GM12878 (cell line): ENCODE measurements at regions not wholly inside any gene's neighbourhood (a gene's known extent, or its start where the extent isn't known, plus 50 kb on each side); places are given as distances from the start of the nearest gene placed in this dataset.

Source experiments
- ATAC-seq: fragments of 200-7000 bp; cut with Tn5 transposase; 3 replicates; pipeline ENCODE4 v1.9.1; 2020; ENCODE audit warnings: mild to moderate bottlenecking, moderate library complexity
- BruUV-seq: library from RNA; stranded (reverse); fragments of 400-500 nt; replicated peaks from 2 replicates; lab custom pipeline; 2021; lab: Mats Ljungman, UMichigan
- CTCF ChIA-PET: fragments of 300-600 bp; sonication (Branson Sonifier 250); formaldehyde crosslinking; extraction: SDS; loops from one replicate; lab custom pipeline; 2021; ENCODE audit warnings: inconsistent platforms; lab: Yijun Ruan, JAX
- POLR2A ChIA-PET: fragments of 350-600 bp; formaldehyde crosslinking; extraction: SDS; loops from one replicate; lab custom pipeline; 2021; ENCODE audit warnings: inconsistent platforms; lab: Charles Lee
- RAD21 ChIA-PET: fragments of 300-600 bp; sonication (Branson Sonifier 250); formaldehyde crosslinking; loops from one replicate; lab custom pipeline; 2023; ENCODE audit warnings: antibody characterized with exemption; ENCODE audit not compliant: unreplicated experiment; lab: Charles Lee
- SMC1A ChIA-PET: fragments of 300-600 bp; sonication (Branson Sonifier 250); formaldehyde crosslinking; loops from one replicate; lab custom pipeline; 2023; ENCODE audit not compliant: unreplicated experiment, uncharacterized antibody; lab: Charles Lee
- DNase-seq: peaks from one replicate; pipeline ENCODE4 v3.0.0-alpha.2; 2011; ENCODE audit warnings: low read depth, low spot score
- FAIRE-seq: peaks from 3 replicates; lab custom pipeline; 2011; peaks lifted over from hg19 to GRCh38; lab: Jason Lieb, UNC
- H2AFZ ChIP-seq: 2 replicates; pipeline ENCODE4 v1.6.0; 2011; ENCODE audit warnings: low read depth, low read length, control low read depth; ENCODE audit not compliant: control insufficient read depth
- H3K27ac ChIP-seq: 2 replicates; pipeline ENCODE4 v1.5.1; 2011; ENCODE audit warnings: control low read depth; ENCODE audit not compliant: control insufficient read depth, insufficient read depth
- H3K27me3 ChIP-seq, 2 experiments: replicated peaks in 1 of 2; 2 replicates each; pipeline versions ENCODE4 v1.6.0 to v1.6.1; 2011; ENCODE audit warnings: low read length in 1 of 2; ENCODE audit not compliant: control insufficient read depth in 2 of 2, insufficient read depth in 2 of 2
- H3K36me3 ChIP-seq, 2 experiments: 2 replicates each; pipeline ENCODE4 v1.5.1; 2011; ENCODE audit warnings: low read length in 1 of 2; ENCODE audit not compliant: control insufficient read depth in 2 of 2, insufficient read depth in 2 of 2
- H3K4me1 ChIP-seq: 2 replicates; pipeline ENCODE4 v1.6.1; 2011; ENCODE audit warnings: mild to moderate bottlenecking, low read length, moderate library complexity, mixed read lengths; ENCODE audit not compliant: control insufficient read depth, insufficient read depth
- H3K4me2 ChIP-seq: 2 replicates; pipeline ENCODE4 v1.6.0; 2011; ENCODE audit warnings: control low read depth; ENCODE audit not compliant: control insufficient read depth, insufficient read depth
- H3K4me3 ChIP-seq: fragments of 200-600 bp; sonication (generic); 2 replicates; pipeline ENCODE4 v1.5.1; 2016
- H3K79me2 ChIP-seq: 2 replicates; pipeline ENCODE4 v1.6.0; 2011; ENCODE audit warnings: low read length; ENCODE audit not compliant: control insufficient read depth, insufficient read depth
- H3K9ac ChIP-seq: 2 replicates; pipeline ENCODE4 v1.8.0; 2011; ENCODE audit warnings: low read length, control low read depth, mixed read lengths; ENCODE audit not compliant: control insufficient read depth, insufficient read depth
- H3K9me3 ChIP-seq: replicated peaks from 3 replicates; pipeline ENCODE4 v1.5.1; 2011; ENCODE audit warnings: mild to moderate bottlenecking, low read length; ENCODE audit not compliant: control insufficient read depth, insufficient read depth
- H4K20me1 ChIP-seq: 2 replicates; pipeline ENCODE4 v1.6.0; 2011; ENCODE audit not compliant: control insufficient read depth, insufficient read depth
- BHLHE40 ChIP-seq, 2 experiments: fragments of 450-650 bp in 1 of 2; IDR thresholded peaks; 2 replicates each; pipeline ENCODE4 v1.6.1; 2011 to 2017; ENCODE audit warnings: low read depth in 2 of 2, borderline replicate concordance in 1 of 2, improper control_type of control experiment in 1 of 2, low read length in 1 of 2, mild to moderate bottlenecking in 1 of 2
- BRCA1 ChIP-seq: IDR thresholded peaks from 2 replicates; pipeline ENCODE4 v1.6.1; 2011; ENCODE audit warnings: low read depth, low read length, improper control_type of control experiment
- CHD2 ChIP-seq: IDR thresholded peaks from 2 replicates; pipeline ENCODE4 v1.6.1; 2011; ENCODE audit warnings: low read depth, low read length, improper control_type of control experiment, borderline replicate concordance
- CREB1 ChIP-seq: IDR thresholded peaks from 2 replicates; pipeline ENCODE4 v1.6.1; 2012; ENCODE audit warnings: low read depth, mild to moderate bottlenecking, inconsistent platforms
- CREM ChIP-seq: IDR thresholded peaks from 2 replicates; pipeline ENCODE4 v1.6.1; 2014; ENCODE audit warnings: antibody characterized with exemption, low read depth
- NFIC ChIP-seq: IDR thresholded peaks from 2 replicates; pipeline ENCODE4 v1.6.1; 2012; ENCODE audit warnings: low read depth, mild to moderate bottlenecking, inconsistent platforms, low read length, moderate library complexity
- RUNX3 ChIP-seq: IDR thresholded peaks from 2 replicates; pipeline ENCODE4 v1.6.1; 2012; ENCODE audit warnings: low read length, inconsistent platforms
- SMC3 ChIP-seq: IDR thresholded peaks from 2 replicates; pipeline ENCODE4 v1.6.1; 2011; ENCODE audit warnings: low read length, improper control_type of control experiment, borderline replicate concordance
- TAF1 ChIP-seq: IDR thresholded peaks from 2 replicates; pipeline ENCODE4 v1.6.1; 2011; ENCODE audit warnings: mild to moderate bottlenecking, low read depth, low read length, borderline replicate concordance
- ZBTB40 ChIP-seq: fragments of 450-650 bp; IDR thresholded peaks from 2 replicates; pipeline ENCODE4 v1.6.1; 2016; ENCODE audit warnings: mild to moderate bottlenecking, moderate library complexity, borderline replicate concordance
- ZNF217 ChIP-seq: fragments of 450-650 bp; IDR thresholded peaks from 2 replicates; pipeline ENCODE4 v1.6.1; 2017; ENCODE audit warnings: antibody characterized with exemption, mild to moderate bottlenecking
- ZNF24 ChIP-seq: fragments of 450-650 bp; IDR thresholded peaks from 2 replicates; pipeline ENCODE4 v1.6.1; 2017; ENCODE audit warnings: antibody characterized with exemption, mild to moderate bottlenecking
- ZNF384 ChIP-seq: IDR thresholded peaks from 2 replicates; pipeline ENCODE4 v1.6.1; 2012; ENCODE audit warnings: low read depth, mild to moderate bottlenecking, low read length, improper control_type of control experiment, borderline replicate concordance
- WGBS: methylation state at CpG from one replicate; pipeline ENCODE4 v1.1.6; 2016; ENCODE audit warnings: low lambda C conversion rate; ENCODE audit not compliant: insufficient replicate concordance, insufficient coverage; ENCODE audit errors: missing lambda C conversion rate; 5-methylcytosine and 5-hydroxymethylcytosine counted together
- in situ Hi-C: fragments of 300-500 bp; cut with MboI; formaldehyde crosslinking; loops from 9 replicates; pipeline ENCODE4 v1.14.3; 2018; ENCODE audit warnings: mixed read lengths
- intact Hi-C: fragments of 100-400 bp; cut with micrococcal nuclease; formaldehyde crosslinking; loops from one replicate; pipeline ENCODE4 v1.14.2; 2022; ENCODE audit not compliant: unreplicated experiment
- TF ChIP-seq, protein P1 (sequence below): IDR thresholded peaks from 2 replicates; pipeline ENCODE4 v1.6.1; 2011; ENCODE audit warnings: borderline replicate concordance, low read depth, mild to moderate bottlenecking, moderate library complexity, mixed read lengths, low read length; ENCODE audit not compliant: insufficient read depth; ENCODE audit errors: extremely low read length

GRCh38 chr6:12474167-12475140 lies 184.3 kb downstream of the EDN1 start:
- TF ChIP-seq CREM (peak; percentile 24; the same call in 1 of the 2 replicates), CHD2 (no peak), ZNF24 (peak; percentile 62), ZNF384 (no peak), ZNF217 (no peak), BHLHE40 (IDR thresholded peaks at IDR 0.05; ENCODE audit: borderline replicate concordance in 1 of 2, low read depth in 2 of 2, low read length in 1 of 2) (peak; percentile 19 to 42; a peak in 2 of 4 replicates), RUNX3 (peak; percentile 31; the same call in 1 of the 2 replicates), BRCA1 (no peak), SMC3 (no peak), NFIC (peak; percentile 45; the same call in 1 of the 2 replicates), CREB1 (peak; percentile 54; the same call in 1 of the 2 replicates), TAF1 (no peak), ZBTB40 (no peak)
- TF ChIP-seq, protein P1, sequence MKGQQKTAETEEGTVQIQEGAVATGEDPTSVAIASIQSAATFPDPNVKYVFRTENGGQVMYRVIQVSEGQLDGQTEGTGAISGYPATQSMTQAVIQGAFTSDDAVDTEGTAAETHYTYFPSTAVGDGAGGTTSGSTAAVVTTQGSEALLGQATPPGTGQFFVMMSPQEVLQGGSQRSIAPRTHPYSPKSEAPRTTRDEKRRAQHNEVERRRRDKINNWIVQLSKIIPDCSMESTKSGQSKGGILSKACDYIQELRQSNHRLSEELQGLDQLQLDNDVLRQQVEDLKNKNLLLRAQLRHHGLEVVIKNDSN = no peak
- TF ChIP-seq, all 136 proteins: peak for 6
- 35% methylated on average over 7 of the region's 7 CpGs for WGBS
- no peak overlapping the region for H2AFZ ChIP-seq
- RAD21 ChIA-PET = interaction anchor here (0.9 to 1.0 kb wide), 2 partner anchors 8 to 183 kb away, joined by 3 to 4 read pairs; no protein-coding TSS in a partner anchor
- FAIRE-seq (no peak), DNase-seq (no peak), ATAC-seq (peak; percentile 20; the same call in 2 of the 3 replicates)
- CTCF ChIA-PET = interaction anchor here (1.3 to 1.8 kb wide), 2 partner anchors 9 to 29 kb away, joined by 5 to 8 read pairs; no protein-coding TSS in a partner anchor
- H3K4me3 ChIP-seq = no peak overlapping the region
- peaks cover 5% of the 10 kb centered on the region; the same call in 1 of the 2 replicates for H3K4me1 ChIP-seq
- intact Hi-C loops (no loop called here), in situ Hi-C loops (no loop called here)
- no peaks in the 10 kb centered on the region for H4K20me1 ChIP-seq
- no peak overlapping the region for H3K27ac ChIP-seq
- H3K27me3 ChIP-seq = no peaks in the 10 kb centered on the region
- H3K36me3 ChIP-seq = no peaks in the 10 kb centered on the region
- H3K4me2 ChIP-seq = no peak overlapping the region
- H3K9me3 ChIP-seq = no peaks in the 10 kb centered on the region; the same call in 2 of the 3 replicates
- POLR2A ChIA-PET = interaction anchor here (1.0 kb wide), 1 partner anchor 13 kb away, joined by 3 read pairs; no protein-coding TSS in a partner anchor
- no peaks in the 10 kb centered on the region for H3K79me2 ChIP-seq
- no peak overlapping the region for H3K9ac ChIP-seq
- no TSS peak for BruUV-seq
- SMC1A ChIA-PET = interaction anchor here (1.2 to 2.2 kb wide), 2 partner anchors 9 to 163 kb away, joined by 3 to 11 read pairs; no protein-coding TSS in a partner anchor
